ENCODE measurements at regions not wholly inside any gene's neighbourhood (a gene's known extent, or its start where the extent isn't known, plus 50 kb on each side); places are given as distances from the start of the nearest gene placed in this dataset.
"Not testable (repeated sequence)": the region's sequence is repeated elsewhere in the genome, so short reads cannot be mapped to it uniquely, and the experiment has no call there.

DNA sequence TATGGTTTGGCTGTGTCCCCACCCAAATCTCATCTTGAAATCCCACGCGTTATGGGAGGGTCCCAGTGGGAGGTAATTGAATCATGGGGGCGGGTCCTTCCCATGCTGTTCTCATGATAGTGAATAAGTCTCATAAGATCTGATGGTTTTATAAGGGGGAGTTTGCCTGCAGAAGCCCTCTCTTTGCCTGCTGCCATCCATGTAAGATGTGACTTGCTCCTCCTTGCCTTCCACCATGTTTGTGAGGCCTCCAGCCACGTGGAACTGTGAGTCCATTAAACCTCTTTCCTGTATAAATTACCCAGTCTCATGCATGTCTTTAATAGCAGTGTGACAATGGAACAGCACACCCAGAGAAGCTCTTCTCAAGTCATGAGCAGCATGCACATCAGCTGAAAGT, 119.1 kb upstream of the CARD11 start:
- H3K27me3 Mint-ChIP-seq (ENCODE audit: low read depth), result peaks cover 11% of the 10 kb centered on the region
- H3K4me1 Mint-ChIP-seq (ENCODE audit: low read depth); H3K36me3 Mint-ChIP-seq (ENCODE audit: low read depth); H3K9me3 Mint-ChIP-seq; H3K27ac Mint-ChIP-seq; H3K4me3 Mint-ChIP-seq: not testable (repeated sequence)

DNA sequence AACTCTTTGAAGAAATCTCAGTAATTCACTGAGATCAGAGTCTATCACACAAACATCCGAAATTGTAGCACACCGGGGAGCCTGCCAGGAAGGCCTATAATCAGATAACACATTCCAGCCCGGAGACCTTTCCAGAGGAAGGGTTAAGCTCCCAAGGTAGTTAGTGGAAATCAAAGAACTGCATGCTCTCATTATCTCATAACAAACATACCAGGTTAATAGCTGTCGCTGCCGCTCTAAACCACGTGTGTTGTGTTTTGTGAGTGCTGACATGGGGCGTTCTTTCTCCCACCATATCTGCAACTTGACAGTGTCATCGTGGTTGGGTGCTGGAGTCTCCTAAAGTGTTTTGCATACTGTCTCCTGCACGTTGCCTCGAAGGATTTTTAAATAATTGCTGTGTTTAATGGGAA, 120.7 kb upstream of the CARD11 start:
- Mint-ChIP-seq H3K4me3 (no peak overlapping the region), H3K36me3 (ENCODE audit: low read depth) (no peaks in the 10 kb centered on the region), H3K27me3 (ENCODE audit: low read depth) (peaks cover 11% of the 10 kb centered on the region), H3K27ac (no peak overlapping the region), H3K4me1 (ENCODE audit: low read depth) (no peaks in the 10 kb centered on the region), H3K9me3 (no peaks in the 10 kb centered on the region)

DNA sequence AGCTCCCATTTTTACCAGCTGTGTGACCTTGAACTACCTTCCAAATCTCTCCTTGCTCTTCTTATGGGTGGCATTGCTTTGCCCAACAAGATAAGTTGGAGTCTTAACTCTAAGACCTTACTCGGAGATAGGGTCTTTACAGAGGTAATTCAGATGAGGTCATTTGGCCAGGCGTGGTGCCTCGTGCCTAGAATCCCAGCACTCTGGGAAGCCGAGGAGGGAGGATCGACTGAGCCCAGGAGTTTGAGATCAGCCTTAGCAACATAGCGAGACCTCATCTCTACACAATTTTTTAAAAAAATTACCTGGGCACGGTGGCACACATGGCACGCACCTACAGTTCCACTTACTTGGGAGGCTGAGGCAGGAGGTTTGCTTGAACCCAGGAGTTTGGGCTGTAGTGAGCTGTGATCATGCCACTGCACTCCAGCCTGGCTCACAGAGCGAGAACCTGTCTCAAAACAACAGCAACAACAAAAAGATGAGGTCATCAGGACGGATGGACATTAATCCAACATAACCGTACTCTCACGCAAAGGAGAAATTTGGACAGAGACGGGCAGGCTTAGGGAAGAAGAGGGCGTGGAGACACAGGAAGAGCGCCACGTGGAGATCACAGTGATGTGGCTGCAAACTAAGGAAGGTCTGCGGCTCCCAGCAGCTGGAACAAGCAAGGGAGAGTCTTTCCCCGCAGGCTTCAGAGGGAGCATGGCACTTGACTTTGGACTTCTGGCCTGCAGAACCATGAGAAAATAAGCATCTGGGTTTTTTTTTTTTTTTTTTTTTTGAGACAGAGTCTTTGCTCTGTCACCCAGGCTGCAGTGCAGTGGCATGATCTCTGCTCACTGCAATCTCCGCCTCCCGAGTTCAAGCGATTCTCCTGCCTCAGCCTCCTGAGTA, 122.3 kb upstream of the CARD11 start:
- Mint-ChIP-seq H3K9me3 (no peaks in the 10 kb centered on the region), H3K4me3 (no peak overlapping the region), H3K27me3 (ENCODE audit: low read depth) (peaks cover 9% of the 10 kb centered on the region), H3K27ac (no peak overlapping the region), H3K4me1 (ENCODE audit: low read depth) (no peaks in the 10 kb centered on the region), H3K36me3 (ENCODE audit: low read depth) (no peaks in the 10 kb centered on the region)

DNA sequence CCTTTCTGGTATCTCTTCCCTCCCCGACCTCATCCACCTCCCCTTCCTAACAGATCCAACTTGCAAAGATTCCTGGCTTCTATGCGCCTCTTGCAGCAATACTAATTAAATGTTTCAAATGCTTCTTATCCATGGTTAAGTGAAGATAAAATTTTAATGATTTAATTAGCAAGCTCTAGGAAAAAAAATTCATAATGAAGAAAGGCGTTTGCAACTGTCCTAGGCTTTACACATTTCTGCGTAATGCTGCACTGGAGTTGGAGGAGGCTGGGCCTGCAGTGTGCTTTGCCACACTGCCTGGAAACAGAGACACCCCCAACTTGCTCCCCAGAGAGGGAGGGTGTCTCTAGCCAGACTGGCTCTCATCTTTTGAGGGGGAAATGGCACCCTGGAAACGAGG, 123.9 kb upstream of the CARD11 start:
- H3K27me3 Mint-ChIP-seq (ENCODE audit: low read depth), result peaks cover 6% of the 10 kb centered on the region
- peaks cover 5% of the 10 kb centered on the region for H3K9me3 Mint-ChIP-seq
- H3K36me3 Mint-ChIP-seq (ENCODE audit: low read depth), result no peaks in the 10 kb centered on the region
- no peak overlapping the region for H3K27ac Mint-ChIP-seq
- no peaks in the 10 kb centered on the region for H3K4me1 Mint-ChIP-seq (ENCODE audit: low read depth)
- H3K4me3 Mint-ChIP-seq, result no peak overlapping the region

DNA sequence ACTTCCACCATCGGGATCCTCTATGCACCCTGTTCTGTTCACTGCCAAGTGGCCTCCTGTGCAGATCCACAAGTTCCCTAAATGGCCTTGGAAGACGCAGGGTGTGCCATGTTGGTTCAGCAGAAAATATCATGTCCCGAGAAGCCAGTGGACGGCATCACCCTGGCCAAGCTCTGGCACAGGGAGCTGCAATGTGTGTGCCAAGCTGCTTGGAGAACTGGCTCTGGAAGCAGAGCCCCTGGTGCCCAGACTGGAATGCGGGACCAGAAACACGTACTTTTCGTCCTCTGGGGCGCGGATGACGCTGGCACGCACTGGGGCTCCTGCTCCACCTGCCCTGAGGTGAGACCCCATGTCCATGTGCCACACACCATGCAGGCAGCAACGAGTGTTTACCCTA, 124.7 kb upstream of the CARD11 start:
- H3K9me3 Mint-ChIP-seq, result peaks cover 5% of the 10 kb centered on the region
- no peak overlapping the region for H3K27ac Mint-ChIP-seq
- no peak overlapping the region for H3K4me3 Mint-ChIP-seq
- no peaks in the 10 kb centered on the region for H3K4me1 Mint-ChIP-seq (ENCODE audit: low read depth)
- no peaks in the 10 kb centered on the region for H3K36me3 Mint-ChIP-seq (ENCODE audit: low read depth)
- peaks cover 6% of the 10 kb centered on the region for H3K27me3 Mint-ChIP-seq (ENCODE audit: low read depth)

DNA sequence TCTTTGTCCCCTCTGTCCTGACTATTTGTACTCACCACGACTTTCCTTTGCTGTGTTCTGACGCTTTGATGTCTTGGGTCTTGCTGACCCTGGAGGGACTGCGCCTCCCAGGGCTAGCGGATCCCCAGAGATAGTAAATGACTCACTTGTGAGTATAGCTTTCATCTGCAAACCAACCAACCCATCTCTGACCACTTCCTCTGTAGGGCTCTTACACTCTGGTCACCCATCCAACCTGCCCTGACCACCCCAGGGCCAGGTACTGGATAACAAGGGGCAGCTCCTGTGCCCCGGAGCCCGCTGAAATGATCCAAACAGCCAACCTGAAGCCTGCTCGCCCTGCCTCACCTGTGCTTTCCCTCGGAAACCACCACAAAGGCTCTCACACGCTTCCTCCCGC, 125.2 kb upstream of the CARD11 start:
- no peak overlapping the region for H3K4me3 Mint-ChIP-seq
- H3K9me3 Mint-ChIP-seq, result peaks cover 5% of the 10 kb centered on the region
- H3K4me1 Mint-ChIP-seq (ENCODE audit: low read depth), result no peaks in the 10 kb centered on the region
- peaks cover 6% of the 10 kb centered on the region for H3K27me3 Mint-ChIP-seq (ENCODE audit: low read depth)
- H3K36me3 Mint-ChIP-seq (ENCODE audit: low read depth), result no peaks in the 10 kb centered on the region
- H3K27ac Mint-ChIP-seq, result no peak overlapping the region

DNA sequence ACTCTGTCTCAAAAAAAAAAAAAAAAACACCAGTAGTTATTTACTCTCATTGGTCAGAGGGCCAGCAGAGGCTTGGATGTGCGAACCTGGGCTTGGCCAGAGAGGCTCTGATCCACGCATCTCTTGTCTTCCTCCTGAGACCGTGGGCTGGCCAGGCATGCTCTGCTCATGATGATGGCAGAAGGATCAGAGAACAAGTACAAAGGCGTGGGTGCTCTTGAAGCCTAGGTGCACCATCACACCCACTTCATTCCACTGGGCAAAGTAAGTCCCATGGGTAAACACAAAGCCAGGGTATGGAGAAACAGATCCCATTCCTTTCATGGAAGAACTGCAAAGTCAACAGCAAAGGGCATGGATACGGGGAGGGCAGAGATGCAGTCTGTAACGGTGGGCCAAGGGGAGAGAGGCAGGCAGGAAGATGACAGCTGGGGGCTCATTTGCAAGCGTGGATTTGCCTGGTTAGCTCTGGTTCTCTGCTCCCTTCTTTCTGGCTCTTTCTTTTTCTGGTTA, 128.2 kb upstream of the SDK1 start:
- Mint-ChIP-seq H3K27me3 (ENCODE audit: low read depth) (peaks cover 4% of the 10 kb centered on the region), H3K27ac (no peak overlapping the region), H3K9me3 (peaks cover 5% of the 10 kb centered on the region), H3K4me3 (no peak overlapping the region), H3K36me3 (ENCODE audit: low read depth) (no peaks in the 10 kb centered on the region), H3K4me1 (ENCODE audit: low read depth) (no peaks in the 10 kb centered on the region)

DNA sequence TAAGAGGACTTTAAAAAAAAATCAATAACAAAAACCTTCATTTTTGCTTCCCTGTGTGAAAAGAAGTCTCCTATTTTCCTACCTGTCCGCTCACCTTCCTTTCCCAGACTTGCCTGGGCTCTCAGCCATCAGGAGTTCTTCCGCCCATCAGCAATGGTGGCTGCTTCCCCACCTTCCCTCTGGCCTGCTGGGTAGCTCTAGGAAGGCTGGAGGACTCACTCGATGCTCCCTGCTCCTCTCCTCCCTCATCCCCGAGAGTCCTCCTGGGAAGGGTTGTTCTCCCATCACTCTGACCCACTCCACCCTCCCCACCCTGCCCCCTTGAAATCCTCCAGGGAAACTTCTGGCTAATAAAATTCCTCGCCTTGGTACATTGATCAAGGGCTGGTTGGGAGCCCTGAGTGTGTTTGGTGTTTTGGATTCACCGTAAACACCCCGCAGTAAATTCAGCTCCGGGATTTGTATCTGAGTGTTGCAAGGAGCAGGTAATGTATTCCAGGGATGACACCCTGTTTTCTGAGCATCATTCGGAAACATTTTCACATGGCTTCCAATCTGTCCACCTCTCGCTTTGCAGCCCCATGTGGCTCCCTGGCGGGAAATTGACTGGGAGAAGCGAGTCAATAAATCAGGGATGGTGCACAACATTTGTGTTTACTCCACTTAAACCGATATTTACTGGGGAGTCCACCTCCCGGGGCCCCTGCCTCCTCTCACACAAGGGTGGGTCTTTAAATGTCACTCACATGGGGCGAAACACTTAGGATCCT, 126.4 kb upstream of the SDK1 start:
- no peak overlapping the region for H3K27ac Mint-ChIP-seq
- peaks cover 4% of the 10 kb centered on the region for H3K27me3 Mint-ChIP-seq (ENCODE audit: low read depth)
- H3K36me3 Mint-ChIP-seq (ENCODE audit: low read depth), result no peaks in the 10 kb centered on the region
- H3K4me1 Mint-ChIP-seq (ENCODE audit: low read depth), result no peaks in the 10 kb centered on the region
- peaks cover 5% of the 10 kb centered on the region for H3K9me3 Mint-ChIP-seq
- H3K4me3 Mint-ChIP-seq, result no peak overlapping the region

DNA sequence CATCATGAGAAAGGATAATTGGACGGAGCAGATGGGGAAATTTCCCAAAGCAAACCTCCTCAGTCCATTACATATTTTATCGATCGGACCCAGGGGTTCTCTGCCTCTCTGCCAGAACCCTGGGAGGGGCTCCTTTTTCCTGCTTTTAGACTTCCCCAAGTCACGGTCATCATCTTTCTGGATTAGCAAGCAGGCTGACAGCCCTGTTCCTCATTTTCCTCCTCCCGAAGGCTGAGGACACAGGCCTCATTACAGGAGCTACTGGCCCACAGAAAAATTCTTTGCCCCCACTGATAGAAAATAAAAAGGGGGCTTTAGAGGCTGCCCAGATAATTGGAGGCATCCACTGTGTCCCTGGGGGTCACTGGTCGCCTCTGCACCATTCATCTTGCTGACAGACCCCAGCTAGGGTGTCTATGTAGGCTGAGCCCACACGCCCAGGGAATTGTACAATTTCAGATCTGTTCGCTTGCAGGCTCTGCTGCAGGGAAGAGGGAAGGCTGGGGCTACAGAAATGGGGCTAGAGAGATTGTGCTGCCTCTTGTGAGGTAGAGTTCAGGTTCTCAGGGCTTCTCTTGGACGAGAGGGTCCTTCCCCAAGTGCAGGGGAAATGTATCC, 125.7 kb upstream of the SDK1 start:
- H3K27ac Mint-ChIP-seq, result no peak overlapping the region
- H3K27me3 Mint-ChIP-seq (ENCODE audit: low read depth), result peaks cover 4% of the 10 kb centered on the region
- no peak overlapping the region for H3K4me3 Mint-ChIP-seq
- no peaks in the 10 kb centered on the region for H3K36me3 Mint-ChIP-seq (ENCODE audit: low read depth)
- H3K4me1 Mint-ChIP-seq (ENCODE audit: low read depth), result no peaks in the 10 kb centered on the region
- H3K9me3 Mint-ChIP-seq, result peaks cover 5% of the 10 kb centered on the region

DNA sequence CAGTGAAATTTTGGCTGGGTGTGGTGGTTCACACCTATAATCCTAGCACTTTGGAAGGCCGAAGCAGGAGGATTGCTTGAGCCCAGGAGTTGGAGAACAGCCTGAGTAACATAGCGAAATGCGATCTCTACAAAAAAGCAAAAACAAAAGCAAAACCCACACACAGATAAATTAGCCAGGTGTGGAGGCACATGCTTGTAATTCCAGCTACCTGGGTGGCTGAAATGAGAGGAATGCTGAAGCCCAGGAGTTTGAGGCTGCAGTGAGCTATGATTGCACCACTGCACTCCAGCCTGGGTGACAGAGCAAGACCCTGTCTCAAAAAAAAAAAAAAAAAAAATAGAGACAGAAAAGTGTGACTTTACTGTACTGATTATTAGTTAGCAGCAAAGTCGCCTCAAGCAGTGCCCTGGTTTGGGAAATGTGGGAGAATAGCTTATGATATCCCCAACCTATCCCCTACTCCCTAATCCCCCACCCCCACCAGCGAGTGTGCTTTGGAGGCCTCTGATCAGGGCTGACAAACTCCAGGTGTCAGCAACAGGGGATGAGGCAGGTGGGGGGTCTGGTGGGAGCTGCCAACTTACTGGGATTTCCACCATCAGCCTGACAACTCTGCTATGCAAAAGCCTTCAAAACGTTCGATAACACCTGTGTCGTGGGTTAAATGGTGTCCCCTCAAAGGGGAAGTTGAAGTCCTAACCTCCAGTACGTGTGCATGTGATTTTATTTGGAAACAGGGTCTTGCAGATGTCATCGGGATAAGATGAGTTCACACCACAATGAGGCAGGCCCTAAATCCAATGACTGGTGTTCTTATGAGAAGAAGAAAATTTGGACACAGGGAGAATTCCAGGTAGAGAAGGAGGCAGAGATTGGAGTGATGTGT, 124.7 kb upstream of the SDK1 start:
- Mint-ChIP-seq H3K4me3 (no peak overlapping the region), H3K36me3 (ENCODE audit: low read depth) (no peaks in the 10 kb centered on the region), H3K27ac (no peak overlapping the region), H3K9me3 (peaks cover 5% of the 10 kb centered on the region), H3K27me3 (ENCODE audit: low read depth) (peaks cover 4% of the 10 kb centered on the region), H3K4me1 (ENCODE audit: low read depth) (no peaks in the 10 kb centered on the region)

DNA sequence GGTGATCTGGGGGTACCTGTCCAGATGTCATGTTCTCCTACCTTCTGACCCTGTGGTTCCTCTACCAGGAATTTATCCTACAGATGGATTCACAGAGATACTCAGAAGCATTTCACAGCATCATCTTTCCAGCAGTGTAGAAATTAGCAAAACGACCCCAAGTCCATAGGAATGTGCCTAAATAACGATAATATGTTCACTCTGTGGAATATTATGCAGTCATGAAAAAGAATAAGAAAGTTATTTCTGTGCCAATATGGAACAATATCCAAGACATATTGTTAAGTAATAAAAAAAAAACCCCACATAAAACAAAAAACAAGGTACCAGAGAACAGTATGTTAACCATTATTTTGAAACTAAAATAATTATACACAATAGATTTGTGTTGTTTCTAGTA, 123.8 kb upstream of the SDK1 start:
- H3K27ac Mint-ChIP-seq, result no peak overlapping the region

DNA sequence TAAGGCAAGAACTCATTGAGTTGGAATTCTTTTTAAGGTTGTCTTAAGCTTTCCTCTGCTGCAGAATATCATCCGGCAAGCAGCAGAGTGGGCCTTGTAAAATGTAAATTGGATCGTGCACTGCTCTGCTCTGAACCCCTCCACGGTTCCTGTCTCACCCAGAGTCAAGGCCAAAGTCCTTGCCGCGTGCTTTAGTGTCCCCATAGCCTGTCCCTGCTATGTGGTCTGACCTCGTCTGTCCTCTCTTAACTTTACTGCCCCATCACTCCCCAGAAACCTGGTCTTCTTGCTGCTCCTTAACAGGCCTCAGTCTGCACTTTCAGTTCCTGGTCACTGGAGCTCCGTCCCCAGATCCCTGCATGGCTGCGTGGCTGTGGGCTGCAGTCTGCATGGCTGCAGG, 121.6 kb upstream of the SDK1 start:
- H3K4me3 Mint-ChIP-seq, result no peak overlapping the region
- no peaks in the 10 kb centered on the region for H3K36me3 Mint-ChIP-seq (ENCODE audit: low read depth)
- H3K27ac Mint-ChIP-seq, result no peak overlapping the region
- no peaks in the 10 kb centered on the region for H3K4me1 Mint-ChIP-seq (ENCODE audit: low read depth)
- H3K27me3 Mint-ChIP-seq (ENCODE audit: low read depth), result peaks cover 4% of the 10 kb centered on the region
- H3K9me3 Mint-ChIP-seq, result no peaks in the 10 kb centered on the region

More for the DNA sequence above, 123.8 kb upstream of the SDK1 start:
- Mint-ChIP-seq H3K27me3 (ENCODE audit: low read depth) (peaks cover 4% of the 10 kb centered on the region), H3K9me3 (no peaks in the 10 kb centered on the region), H3K4me1 (ENCODE audit: low read depth) (no peaks in the 10 kb centered on the region), H3K36me3 (ENCODE audit: low read depth) (no peaks in the 10 kb centered on the region), H3K4me3 (no peak overlapping the region)

DNA sequence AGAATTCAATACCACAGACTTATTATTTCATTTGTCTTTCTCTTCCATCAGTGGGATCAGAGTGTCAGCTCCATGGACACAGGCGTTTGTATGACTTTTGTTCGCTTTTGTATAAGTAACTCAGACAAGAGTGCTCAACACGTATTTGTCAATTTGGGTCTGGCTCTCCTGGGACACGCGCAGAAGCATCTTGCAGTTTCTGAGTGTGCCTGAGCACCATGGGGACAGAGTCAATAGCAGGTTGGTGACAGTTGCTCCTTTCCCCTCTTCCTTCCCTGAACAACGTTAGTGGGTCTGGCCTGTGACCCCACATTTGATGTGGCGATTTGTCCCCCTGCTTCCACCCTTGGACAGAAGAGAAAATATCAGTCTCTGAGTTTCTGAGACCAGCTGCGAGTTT, 120.4 kb upstream of the SDK1 start:
- no peaks in the 10 kb centered on the region for H3K9me3 Mint-ChIP-seq
- peaks cover 4% of the 10 kb centered on the region for H3K27me3 Mint-ChIP-seq (ENCODE audit: low read depth)
- H3K4me1 Mint-ChIP-seq (ENCODE audit: low read depth), result no peaks in the 10 kb centered on the region
- H3K4me3 Mint-ChIP-seq, result no peak overlapping the region
- H3K27ac Mint-ChIP-seq, result no peak overlapping the region
- no peaks in the 10 kb centered on the region for H3K36me3 Mint-ChIP-seq (ENCODE audit: low read depth)

DNA sequence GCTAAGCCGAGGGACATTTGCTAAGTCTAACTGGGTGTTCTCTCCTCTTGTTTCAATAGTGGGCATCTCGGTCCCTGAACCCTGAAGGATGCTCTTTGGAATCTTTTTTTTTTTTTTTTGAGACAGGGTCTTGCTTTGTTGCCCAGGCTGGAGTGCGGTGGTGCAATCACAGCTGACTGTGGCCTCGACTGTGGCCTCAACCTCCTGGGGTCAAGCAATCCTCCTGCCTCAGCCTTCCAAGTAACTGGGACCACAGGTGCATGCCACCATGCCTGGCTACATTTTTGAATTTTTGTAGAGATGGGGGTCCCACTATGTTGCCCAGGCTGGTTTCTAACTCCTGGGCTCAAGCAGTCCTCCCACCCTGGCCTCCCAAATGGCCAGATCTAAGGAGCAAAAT, 119.0 kb upstream of the SDK1 start:
- H3K27ac Mint-ChIP-seq; H3K9me3 Mint-ChIP-seq; H3K36me3 Mint-ChIP-seq (ENCODE audit: low read depth); H3K4me1 Mint-ChIP-seq (ENCODE audit: low read depth); H3K4me3 Mint-ChIP-seq; H3K27me3 Mint-ChIP-seq (ENCODE audit: low read depth): not testable (repeated sequence)
